Nephron (organoid): ENCODE measurements at regions not wholly inside any gene's neighbourhood (a gene's known extent, or its start where the extent isn't known, plus 50 kb on each side); places are given as distances from the start of the nearest gene placed in this dataset.

ENCODE experiments used
- H3K27ac Mint-ChIP-seq, 3 experiments: 2 replicates each; pipeline ENCODE4 v1.8.0; 2020; ENCODE audit warnings: mixed read lengths in 3 of 3, mild to moderate bottlenecking in 2 of 3, moderate library complexity in 1 of 3
- H3K27me3 Mint-ChIP-seq: 2 replicates; pipeline ENCODE4 v1.8.0; 2021; ENCODE audit warnings: low read depth, mild to moderate bottlenecking, moderate library complexity, mixed read lengths
- H3K36me3 Mint-ChIP-seq: 2 replicates; pipeline ENCODE4 v1.8.0; 2020; ENCODE audit warnings: low read depth, mixed read lengths
- H3K4me1 Mint-ChIP-seq: 2 replicates; pipeline ENCODE4 v1.8.0; 2020; ENCODE audit warnings: mixed read lengths
- H3K4me3 Mint-ChIP-seq, 3 experiments: 2 replicates each; pipeline ENCODE4 v1.8.0; 2020; ENCODE audit warnings: mild to moderate bottlenecking in 3 of 3, mixed read lengths in 3 of 3, moderate library complexity in 2 of 3
- H3K9me3 Mint-ChIP-seq: 2 replicates; pipeline ENCODE4 v1.8.0; 2020; ENCODE audit warnings: mixed read lengths
- CTCF ChIP-seq, 3 experiments: fragments of 200-600 bp; sonication (generic); IDR thresholded peaks; one replicate each; pipeline ENCODE4 v1.5.0; 2021; ENCODE audit warnings: antibody characterized with exemption in 3 of 3; ENCODE audit not compliant: unreplicated experiment in 3 of 3

GRCh38 chr13:90305796-90306195 is 1041.7 kb upstream of the MIR17HG start:
- H3K27me3 Mint-ChIP-seq, result no peaks in the 10 kb centered on the region
- TF ChIP-seq CTCF (IDR thresholded peaks at IDR 0.05; ENCODE audit: unreplicated experiment in 3 of 3), result no peak
- H3K4me3 Mint-ChIP-seq, result no peak overlapping the region
- no peaks in the 10 kb centered on the region for H3K4me1 Mint-ChIP-seq
- H3K9me3 Mint-ChIP-seq, result no peaks in the 10 kb centered on the region
- no peaks in the 10 kb centered on the region for H3K36me3 Mint-ChIP-seq
- H3K27ac Mint-ChIP-seq, result no peak overlapping the region

- no peak overlapping the region for H3K27ac Mint-ChIP-seq
- H3K9me3 Mint-ChIP-seq, result no peaks in the 10 kb centered on the region
- H3K4me3 Mint-ChIP-seq, result no peak overlapping the region
- no peak for TF ChIP-seq CTCF (IDR thresholded peaks at IDR 0.05; ENCODE audit: unreplicated experiment in 3 of 3)
- H3K27me3 Mint-ChIP-seq, result no peaks in the 10 kb centered on the region
- H3K36me3 Mint-ChIP-seq, result no peaks in the 10 kb centered on the region
- no peaks in the 10 kb centered on the region for H3K4me1 Mint-ChIP-seq
Measured at GRCh38 chr13:90307136-90307535, 1040.4 kb upstream of the MIR17HG start.

GRCh38 chr13:90308249-90308648 is 1039.2 kb upstream of the MIR17HG start:
- H3K27me3 Mint-ChIP-seq, result no peaks in the 10 kb centered on the region
- no peaks in the 10 kb centered on the region for H3K9me3 Mint-ChIP-seq
- H3K27ac Mint-ChIP-seq, result no peak overlapping the region
- H3K4me1 Mint-ChIP-seq, result no peaks in the 10 kb centered on the region
- TF ChIP-seq CTCF (IDR thresholded peaks at IDR 0.05; ENCODE audit: unreplicated experiment in 3 of 3), result no peak
- H3K36me3 Mint-ChIP-seq, result no peaks in the 10 kb centered on the region
- H3K4me3 Mint-ChIP-seq, result no peak overlapping the region

GRCh38 chr13:90311929-90312328 is 1035.6 kb upstream of the MIR17HG start:
- Mint-ChIP-seq H3K9me3 (no peaks in the 10 kb centered on the region), H3K27ac (no peak overlapping the region), H3K27me3 (no peaks in the 10 kb centered on the region), H3K36me3 (no peaks in the 10 kb centered on the region), H3K4me3 (no peak overlapping the region), H3K4me1 (no peaks in the 10 kb centered on the region)
- no peak for TF ChIP-seq CTCF (IDR thresholded peaks at IDR 0.05; ENCODE audit: unreplicated experiment in 3 of 3)

- no peak for TF ChIP-seq CTCF (IDR thresholded peaks at IDR 0.05; ENCODE audit: unreplicated experiment in 3 of 3)
- no peaks in the 10 kb centered on the region for H3K4me1 Mint-ChIP-seq
- no peaks in the 10 kb centered on the region for H3K27me3 Mint-ChIP-seq
- H3K9me3 Mint-ChIP-seq, result no peaks in the 10 kb centered on the region
- no peak overlapping the region for H3K27ac Mint-ChIP-seq
- no peaks in the 10 kb centered on the region for H3K36me3 Mint-ChIP-seq
- H3K4me3 Mint-ChIP-seq, result no peak overlapping the region
Measured at GRCh38 chr13:90315061-90315460, 1032.4 kb upstream of the MIR17HG start.

- no peaks in the 10 kb centered on the region for H3K4me1 Mint-ChIP-seq
- no peak overlapping the region for H3K4me3 Mint-ChIP-seq
- H3K9me3 Mint-ChIP-seq, result no peaks in the 10 kb centered on the region
- no peak overlapping the region for H3K27ac Mint-ChIP-seq
- H3K27me3 Mint-ChIP-seq, result no peaks in the 10 kb centered on the region
- H3K36me3 Mint-ChIP-seq, result no peaks in the 10 kb centered on the region
- no peak for TF ChIP-seq CTCF (IDR thresholded peaks at IDR 0.05; ENCODE audit: unreplicated experiment in 3 of 3)
Measured at GRCh38 chr13:90320664-90321063, 1026.8 kb upstream of the MIR17HG start.
